HFFc6 (cell line): ENCODE measurements at regions not wholly inside any gene's neighbourhood (a gene's known extent, or its start where the extent isn't known, plus 50 kb on each side); places are given as distances from the start of the nearest gene placed in this dataset.
"Not testable (repeated sequence)": the region's sequence is repeated elsewhere in the genome, so short reads cannot be mapped to it uniquely, and the experiment has no call there.

Experiments used
- DNase-seq: peaks from one replicate; pipeline ENCODE4 v3.0.0-alpha.2; 2018
- H3K27ac Mint-ChIP-seq: 2 replicates; pipeline ENCODE4 v1.8.0; 2020; ENCODE audit warnings: mild to moderate bottlenecking, mixed read lengths
- H3K27me3 Mint-ChIP-seq: 2 replicates; pipeline ENCODE4 v1.8.0; 2021; ENCODE audit warnings: mild to moderate bottlenecking, moderate library complexity, mixed read lengths; ENCODE audit not compliant: insufficient read depth
- H3K36me3 Mint-ChIP-seq: 2 replicates; pipeline ENCODE4 v1.8.0; 2021; ENCODE audit warnings: low read depth, mixed read lengths
- H3K4me1 Mint-ChIP-seq: 2 replicates; pipeline ENCODE4 v1.8.0; 2020; ENCODE audit warnings: low read depth, mixed read lengths
- H3K4me3 Mint-ChIP-seq: 2 replicates; pipeline ENCODE4 v1.8.0; 2020; ENCODE audit warnings: mild to moderate bottlenecking, moderate library complexity, mixed read lengths
- H3K9me3 Mint-ChIP-seq: 2 replicates; pipeline ENCODE4 v1.8.0; 2020; ENCODE audit warnings: mild to moderate bottlenecking, mixed read lengths
- CTCF ChIP-seq: fragments of 200-600 bp; sonication (generic); IDR thresholded peaks from 2 replicates; pipeline ENCODE4 v1.5.0; 2021; ENCODE audit warnings: antibody characterized with exemption, mild to moderate bottlenecking

- no peaks in the 10 kb centered on the region for H3K4me1 Mint-ChIP-seq
- no peak for TF ChIP-seq CTCF
- H3K27ac Mint-ChIP-seq = no peak overlapping the region
- H3K27me3 Mint-ChIP-seq = no peaks in the 10 kb centered on the region
- H3K4me3 Mint-ChIP-seq = no peak overlapping the region
- H3K36me3 Mint-ChIP-seq = no peaks in the 10 kb centered on the region
- DNase-seq = no peak
- no peaks in the 10 kb centered on the region for H3K9me3 Mint-ChIP-seq
Observed at GRCh38 chr6:78670156-78670555, 197.2 kb upstream of the IRAK1BP1 start.

GRCh38 chr6:78670802-78671201 lies 196.5 kb upstream of the IRAK1BP1 start:
- no peaks in the 10 kb centered on the region for H3K4me1 Mint-ChIP-seq
- peaks cover 1% of the 10 kb centered on the region; the same call in 1 of the 2 replicates for H3K9me3 Mint-ChIP-seq
- no peak for TF ChIP-seq CTCF
- no peak overlapping the region for H3K27ac Mint-ChIP-seq
- no peak for DNase-seq
- no peak overlapping the region for H3K4me3 Mint-ChIP-seq
- no peaks in the 10 kb centered on the region for H3K27me3 Mint-ChIP-seq
- no peaks in the 10 kb centered on the region for H3K36me3 Mint-ChIP-seq

- H3K4me3 Mint-ChIP-seq, DNase-seq, H3K4me1 Mint-ChIP-seq, H3K27ac Mint-ChIP-seq, H3K9me3 Mint-ChIP-seq, H3K27me3 Mint-ChIP-seq, H3K36me3 Mint-ChIP-seq: not testable (repeated sequence)
Observed at GRCh38 chr6:78676069-78677007, 191.0 kb upstream of the IRAK1BP1 start.

GRCh38 chr6:78688668-78689067 lies 178.7 kb upstream of the IRAK1BP1 start:
- H3K9me3 Mint-ChIP-seq = no peaks in the 10 kb centered on the region
- no peaks in the 10 kb centered on the region for H3K36me3 Mint-ChIP-seq
- no peak for DNase-seq
- H3K27ac Mint-ChIP-seq = no peak overlapping the region
- no peaks in the 10 kb centered on the region for H3K4me1 Mint-ChIP-seq
- peaks cover 3% of the 10 kb centered on the region; the same call in 1 of the 2 replicates for H3K27me3 Mint-ChIP-seq
- H3K4me3 Mint-ChIP-seq = no peak overlapping the region
- TF ChIP-seq CTCF = no peak

GRCh38 chr6:78693835-78694234 lies 173.5 kb upstream of the IRAK1BP1 start:
- TF ChIP-seq CTCF = no peak
- DNase-seq = no peak
- no peak overlapping the region for H3K27ac Mint-ChIP-seq
- H3K4me1 Mint-ChIP-seq = no peaks in the 10 kb centered on the region
- H3K36me3 Mint-ChIP-seq = no peaks in the 10 kb centered on the region
- peak overlapping the region; percentile 5; the same call in 1 of the 2 replicates for H3K4me3 Mint-ChIP-seq
- peaks cover 7% of the 10 kb centered on the region; the same call in 1 of the 2 replicates for H3K9me3 Mint-ChIP-seq
- peaks cover 5% of the 10 kb centered on the region for H3K27me3 Mint-ChIP-seq

GRCh38 chr6:78694628-78695027 lies 172.7 kb upstream of the IRAK1BP1 start:
- H3K36me3 Mint-ChIP-seq = not testable (repeated sequence)

More at GRCh38 chr6:78694628-78695027, 172.7 kb upstream of the IRAK1BP1 start:
- H3K27ac Mint-ChIP-seq, H3K4me3 Mint-ChIP-seq, H3K9me3 Mint-ChIP-seq, DNase-seq, H3K4me1 Mint-ChIP-seq, H3K27me3 Mint-ChIP-seq: not testable (repeated sequence)
